ENCODE measurements at regions not wholly inside any gene's neighbourhood (a gene's known extent, or its start where the extent isn't known, plus 50 kb on each side); places are given as distances from the start of the nearest gene placed in this dataset.

- CTCF ChIA-PET = no interaction called here
- BruUV-seq (replicated peaks) = no TSS peak
- H3K36me3 Mint-ChIP-seq (ENCODE audit: insufficient read depth, unreplicated experiment) = no peaks in the 10 kb centered on the region
- H3K9me3 Mint-ChIP-seq (ENCODE audit: unreplicated experiment) = no peaks in the 10 kb centered on the region
- H3K4me3 Mint-ChIP-seq (ENCODE audit: unreplicated experiment) = no peak overlapping the region
- DNase-seq = no peak
- no peak for TF ChIP-seq CTCF (IDR thresholded peaks at IDR 0.05; ENCODE audit: insufficient read depth in 1 of 2, low read depth in 1 of 2, low read length in 1 of 2, severe bottlenecking in 1 of 2, unreplicated experiment in 1 of 2)
- POLR2A ChIA-PET = no interaction called here
- no peak overlapping the region for H3K27ac Mint-ChIP-seq (ENCODE audit: unreplicated experiment)
- intact Hi-C loops (cut with micrococcal nuclease; ENCODE audit: unreplicated experiment) = no loop called here
- H3K27me3 Mint-ChIP-seq (ENCODE audit: insufficient read depth, unreplicated experiment) = no peaks in the 10 kb centered on the region
- Histone ChIP-seq H3K36me3 (ENCODE audit: control insufficient read depth, insufficient read depth, low read length) (no peaks in the 10 kb centered on the region), H3K4me1 (no peaks in the 10 kb centered on the region), H3K27me3 (replicated peaks; ENCODE audit: control insufficient read depth, insufficient read depth, low read length) (no peaks in the 10 kb centered on the region), H3K4me3 (ENCODE audit: low read depth, low read length) (no peak overlapping the region), H3K9me3 (no peaks in the 10 kb centered on the region)
- no peaks in the 10 kb centered on the region for H3K4me1 Mint-ChIP-seq (ENCODE audit: low read depth, unreplicated experiment)
These were observed 1034.6 kb downstream of the NSUN3 start for GRCh38 chr3:95097493-95097892.

- H3K9me3 Mint-ChIP-seq (ENCODE audit: unreplicated experiment) = peaks cover 8% of the 10 kb centered on the region
- no peak overlapping the region for H3K27ac Mint-ChIP-seq (ENCODE audit: unreplicated experiment)
- no peaks in the 10 kb centered on the region for H3K4me1 ChIP-seq
- no peaks in the 10 kb centered on the region for H3K9me3 ChIP-seq
- H3K36me3 Mint-ChIP-seq (ENCODE audit: insufficient read depth, unreplicated experiment) = no peaks in the 10 kb centered on the region
- no peaks in the 10 kb centered on the region for H3K4me1 Mint-ChIP-seq (ENCODE audit: low read depth, unreplicated experiment)
- H3K4me3 ChIP-seq (ENCODE audit: low read depth, low read length) = no peak overlapping the region
- H3K4me3 Mint-ChIP-seq (ENCODE audit: unreplicated experiment) = no peak overlapping the region
- no TSS peak for BruUV-seq (replicated peaks)
- CTCF ChIA-PET = no interaction called here
- no peaks in the 10 kb centered on the region for H3K36me3 ChIP-seq (ENCODE audit: control insufficient read depth, insufficient read depth, low read length)
- no peaks in the 10 kb centered on the region for H3K27me3 ChIP-seq (replicated peaks; ENCODE audit: control insufficient read depth, insufficient read depth, low read length)
- no peak for DNase-seq
- no peak for TF ChIP-seq CTCF (IDR thresholded peaks at IDR 0.05; ENCODE audit: insufficient read depth in 1 of 2, low read depth in 1 of 2, low read length in 1 of 2, severe bottlenecking in 1 of 2, unreplicated experiment in 1 of 2)
- intact Hi-C loops (cut with micrococcal nuclease; ENCODE audit: unreplicated experiment) = no loop called here
- POLR2A ChIA-PET = no interaction called here
- no peaks in the 10 kb centered on the region for H3K27me3 Mint-ChIP-seq (ENCODE audit: insufficient read depth, unreplicated experiment)
These were observed 1058.1 kb downstream of the NSUN3 start for GRCh38 chr3:95120921-95121320.

- DNase-seq = no peak
- Histone ChIP-seq H3K4me3 (ENCODE audit: low read depth, low read length) (no peak overlapping the region), H3K27me3 (replicated peaks; ENCODE audit: control insufficient read depth, insufficient read depth, low read length) (no peaks in the 10 kb centered on the region), H3K9me3 (no peaks in the 10 kb centered on the region), H3K36me3 (ENCODE audit: control insufficient read depth, insufficient read depth, low read length) (no peaks in the 10 kb centered on the region), H3K4me1 (0 out of 2 replicates have a peak, but pooled peaks cover 6% of the 10 kb centered on the region)
- H3K9me3 Mint-ChIP-seq (ENCODE audit: unreplicated experiment) = peaks cover 14% of the 10 kb centered on the region
- H3K27ac Mint-ChIP-seq (ENCODE audit: unreplicated experiment) = no peak overlapping the region
- peaks cover 10% of the 10 kb centered on the region for H3K4me1 Mint-ChIP-seq (ENCODE audit: low read depth, unreplicated experiment)
- no peak for TF ChIP-seq CTCF (IDR thresholded peaks at IDR 0.05; ENCODE audit: insufficient read depth in 1 of 2, low read depth in 1 of 2, low read length in 1 of 2, severe bottlenecking in 1 of 2, unreplicated experiment in 1 of 2)
- no TSS peak for BruUV-seq (replicated peaks)
- CTCF ChIA-PET = no interaction called here
- no peaks in the 10 kb centered on the region for H3K36me3 Mint-ChIP-seq (ENCODE audit: insufficient read depth, unreplicated experiment)
- POLR2A ChIA-PET = no interaction called here
- H3K4me3 Mint-ChIP-seq (ENCODE audit: unreplicated experiment) = no peak overlapping the region
- H3K27me3 Mint-ChIP-seq (ENCODE audit: insufficient read depth, unreplicated experiment) = no peaks in the 10 kb centered on the region
- intact Hi-C loops (cut with micrococcal nuclease; ENCODE audit: unreplicated experiment) = no loop called here
These were observed 1060.2 kb downstream of the NSUN3 start for GRCh38 chr3:95123104-95123503.

Measured in Caco-2 (cell line).